HUDEP-2 (cell line): ENCODE measurements at regions not wholly inside any gene's neighbourhood (a gene's known extent, or its start where the extent isn't known, plus 50 kb on each side); places are given as distances from the start of the nearest gene placed in this dataset.

ENCODE experiments used
- DNase-seq, 76 experiments: peaks; one replicate each; lab custom pipeline; 2025; ENCODE audit not compliant: unreplicated experiment in 76 of 76; lab: John Stamatoyannopoulos, UW

GRCh38 chr6:26211963-26212362, 124.7 kb downstream of the HFE start:
- DNase-seq: peak in 5 of 76 experiments; percentile 34 to 56 (median 40)

GRCh38 chr6:26213334-26214075, 126.3 kb downstream of the HFE start:
- no peak for DNase-seq

DNA sequence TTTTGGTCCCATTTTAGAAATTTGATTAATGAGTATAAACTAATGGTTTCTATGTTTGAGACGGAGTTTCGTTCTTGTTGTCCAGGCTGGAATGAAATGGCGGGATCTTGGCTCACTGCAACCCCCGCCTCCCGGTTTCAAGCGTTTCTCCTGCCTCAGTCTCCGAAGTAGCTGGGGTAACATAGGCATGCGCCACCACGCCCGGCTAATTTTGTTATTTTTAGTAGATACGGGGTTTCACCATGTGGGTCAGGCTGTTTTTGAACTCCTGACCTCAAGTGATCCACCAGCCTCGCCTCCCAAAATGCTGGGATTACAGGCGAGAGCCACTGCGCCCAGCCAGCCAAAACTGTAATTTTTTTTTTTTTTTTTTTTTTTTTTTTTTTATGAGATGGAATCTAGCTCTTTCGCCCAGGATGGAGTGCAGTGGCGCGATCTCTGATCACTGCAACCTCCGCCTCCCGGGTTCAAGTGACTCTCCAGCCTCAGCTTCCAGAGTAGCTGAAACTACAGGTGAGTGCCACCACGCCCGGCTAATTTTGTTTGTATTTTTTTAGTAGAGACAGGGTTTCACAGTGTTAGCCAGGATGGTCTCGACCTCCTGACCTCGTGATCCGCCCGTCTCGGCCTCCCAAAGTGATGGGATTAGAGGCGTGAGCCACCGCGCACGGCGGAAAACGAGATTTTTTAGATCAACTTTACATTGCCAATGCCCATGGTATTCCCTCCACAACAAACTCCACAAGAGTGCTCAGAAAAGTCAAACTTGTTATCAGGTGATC, 127.8 kb downstream of the HFE start:
- peak in 7 of 76 experiments; percentile 41 to 79 (median 60) for DNase-seq

DNA sequence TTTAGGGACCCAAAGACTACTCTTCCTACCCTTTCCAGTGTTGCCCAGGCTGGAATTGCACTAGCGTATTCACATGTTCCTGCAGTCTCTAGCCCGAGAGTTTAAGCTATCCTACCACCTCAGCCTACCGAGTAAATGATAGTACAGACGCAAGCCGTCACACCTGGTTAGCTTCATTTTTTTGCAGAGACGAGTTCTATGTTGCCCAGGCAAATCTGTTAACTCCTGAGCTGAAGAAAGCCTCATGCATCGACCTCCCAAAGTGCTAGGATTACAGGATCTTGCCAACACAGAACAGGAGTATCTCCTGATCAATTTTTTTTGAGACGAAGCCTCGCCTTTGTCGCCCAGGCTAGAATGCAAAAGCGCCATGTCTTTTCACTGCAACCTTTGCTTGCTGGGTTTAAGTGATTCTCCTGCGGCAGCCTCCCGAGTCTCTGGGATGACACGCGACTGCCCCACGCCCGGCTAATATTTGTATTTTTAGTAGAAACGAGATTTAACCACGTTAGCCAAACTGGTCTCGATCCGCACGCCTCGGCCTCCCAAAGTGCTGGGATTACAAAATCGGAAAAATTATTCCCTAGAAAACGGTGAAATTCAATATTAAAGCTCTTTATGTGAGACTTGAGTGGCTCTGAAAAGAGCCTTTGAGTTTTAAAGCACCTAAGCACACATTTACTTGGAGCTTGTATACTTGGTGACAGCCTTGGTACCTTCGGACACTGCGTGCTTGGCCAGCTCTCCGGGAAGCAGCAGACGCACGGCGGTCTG, 128.5 kb downstream of the HFE start:
- peak in 49 of 76 experiments; percentile 44 to 86 (median 68) for DNase-seq

DNA sequence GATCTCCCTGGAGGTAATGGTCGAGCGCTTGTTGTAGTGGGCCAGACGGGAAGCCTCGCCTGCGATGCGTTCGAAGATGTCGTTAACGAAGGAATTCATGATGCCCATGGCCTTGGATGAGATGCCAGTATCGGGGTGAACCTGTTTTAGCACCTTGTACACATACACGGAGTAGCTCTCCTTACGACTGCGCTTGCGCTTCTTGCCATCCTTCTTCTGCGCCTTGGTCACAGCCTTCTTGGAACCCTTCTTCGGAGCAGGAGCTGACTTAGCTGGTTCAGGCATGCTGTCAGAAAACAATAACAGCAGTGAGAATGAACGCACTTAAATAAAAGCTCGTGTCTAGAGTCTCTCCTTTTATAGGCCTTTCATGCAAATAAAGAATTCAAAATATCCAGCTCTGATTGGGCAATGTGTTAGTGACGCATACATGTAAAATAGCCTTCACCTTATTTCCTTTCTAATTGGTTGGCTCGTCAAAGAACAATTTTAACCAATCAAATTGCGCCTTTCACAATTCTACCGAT, 129.2 kb downstream of the HFE start:
- peak in 71 of 76 experiments; percentile 82 to 100 (median 94) for DNase-seq

- DNase-seq: peak in 63 of 76 experiments; percentile 85 to 100 (median 96)
Observed at GRCh38 chr6:26216886-26217713, 129.9 kb downstream of the HFE start.

DNA sequence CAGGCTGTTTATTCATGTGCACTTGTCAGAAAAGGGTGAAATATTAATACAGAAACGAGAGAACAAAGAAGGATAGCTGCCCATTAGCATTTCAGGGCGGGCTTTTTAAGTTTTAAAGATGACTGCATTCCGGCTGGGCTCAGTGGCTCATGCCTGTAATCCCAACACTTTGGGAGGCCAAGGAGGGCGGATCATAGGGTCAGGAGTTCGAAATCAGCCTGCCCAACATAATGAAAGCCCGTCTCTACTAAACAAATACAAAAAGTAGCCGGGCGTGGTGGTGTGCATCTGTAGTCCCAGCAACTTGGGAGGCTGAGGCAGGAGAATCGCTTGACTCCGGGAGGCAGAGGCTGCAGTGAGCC, 130.5 kb downstream of the HFE start:
- DNase-seq: peak in 33 of 76 experiments; percentile 28 to 78 (median 50)

GRCh38 chr6:26218824-26219223, 131.6 kb downstream of the HFE start:
- peak in 9 of 76 experiments; percentile 30 to 62 (median 41) for DNase-seq

DNA sequence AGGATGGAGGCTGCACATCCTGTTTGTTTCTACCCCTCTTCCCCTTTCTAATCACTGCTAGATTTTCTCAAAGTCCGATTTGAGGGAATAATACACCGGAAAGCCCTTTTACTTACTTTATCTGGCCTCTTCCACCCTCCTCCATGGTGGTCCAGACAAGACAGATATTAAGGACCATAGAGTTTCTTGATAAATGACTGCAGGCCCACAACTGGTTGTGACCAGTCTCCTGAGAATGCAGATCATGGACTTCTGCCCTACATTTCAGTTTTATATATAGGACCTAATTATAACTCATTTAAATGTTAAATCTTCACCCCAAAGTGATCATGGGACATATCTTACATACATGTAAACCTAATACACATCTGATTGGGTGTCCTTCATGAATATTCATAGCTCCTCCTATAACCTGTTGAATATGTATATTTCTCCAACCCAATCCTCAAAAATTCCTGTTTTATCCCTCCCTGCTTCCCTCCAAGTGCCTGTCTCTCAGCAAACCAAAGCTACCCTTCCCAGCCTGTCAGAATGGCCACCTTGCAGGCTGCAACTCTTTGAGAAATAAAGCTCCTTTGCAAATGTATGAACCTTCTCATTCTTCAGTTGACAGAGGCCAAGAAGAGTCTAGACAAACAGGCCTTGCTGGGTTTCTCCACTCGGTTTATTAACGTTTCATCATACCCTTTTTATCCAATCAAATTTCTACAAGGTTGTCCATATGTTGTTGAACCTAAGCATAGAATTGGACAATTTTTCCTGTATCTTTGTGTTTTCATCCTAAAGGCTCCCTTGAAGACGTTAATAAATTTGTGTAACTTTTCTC, 133.1 kb downstream of the HFE start:
- DNase-seq: no peak

DNA sequence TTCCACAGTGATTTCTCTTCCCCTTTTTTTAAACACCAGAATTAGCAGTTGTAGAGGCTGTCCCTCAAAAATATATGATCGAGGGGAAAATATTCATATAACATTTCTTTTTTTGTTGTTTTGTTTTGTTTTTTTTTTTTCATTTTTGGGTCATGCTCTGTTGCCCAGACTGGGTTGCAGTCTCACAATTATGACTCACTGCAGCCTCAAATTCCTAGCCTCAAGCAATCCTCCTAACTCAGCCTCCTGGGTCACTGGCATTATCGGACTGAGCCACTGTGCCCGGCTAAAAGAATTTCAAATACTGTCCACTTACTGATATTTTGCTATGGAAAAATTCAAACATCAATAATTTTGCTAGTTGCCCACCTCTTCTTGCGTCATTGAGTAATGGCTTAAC, 134.0 kb downstream of the HFE start:
- DNase-seq: no peak

DNA sequence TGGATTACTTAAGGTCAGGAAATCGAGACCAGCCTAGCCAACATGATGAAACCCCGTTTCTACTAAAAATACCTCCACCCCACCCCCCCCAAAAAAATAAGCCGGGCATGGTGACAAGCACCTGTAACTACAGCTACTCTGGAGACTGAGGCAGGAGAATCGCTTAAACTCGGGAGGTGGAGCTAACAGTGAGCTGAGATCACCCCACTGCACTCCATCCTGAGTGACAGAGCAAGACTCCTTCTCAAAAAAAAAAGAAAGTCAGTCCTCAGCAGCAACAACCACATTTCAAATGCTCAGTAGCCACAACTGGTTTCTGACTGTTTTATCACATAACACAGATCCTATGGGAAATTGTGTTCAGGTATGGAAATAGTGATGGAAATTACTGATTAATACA, 135.3 kb downstream of the HFE start:
- DNase-seq: no peak

GRCh38 chr6:26223228-26223627, 136.0 kb downstream of the HFE start:
- DNase-seq: peak in 1 of 76 experiments; percentile 22

GRCh38 chr6:26223650-26224546, 136.7 kb downstream of the HFE start:
- DNase-seq: peak in 52 of 76 experiments; percentile 33 to 93 (median 74)

DNA sequence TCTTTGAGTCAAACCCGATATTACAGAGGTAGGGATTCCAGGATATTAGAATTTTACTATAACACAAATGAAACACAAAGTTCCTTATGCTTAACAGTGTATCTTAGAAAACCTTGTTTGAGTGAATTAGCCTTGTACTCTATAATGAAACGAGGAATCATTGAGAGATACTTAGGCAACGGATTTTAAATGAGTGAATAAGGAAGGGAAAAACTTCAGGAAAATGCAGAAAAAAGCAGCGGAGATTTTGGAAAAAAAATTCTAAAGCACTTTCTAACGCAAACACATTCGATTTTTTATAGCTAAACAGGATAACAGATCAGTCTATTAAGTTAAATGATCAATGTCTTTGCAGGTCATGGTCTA, 137.3 kb downstream of the HFE start:
- DNase-seq: no peak

GRCh38 chr6:26224940-26225847, 138.0 kb downstream of the HFE start:
- DNase-seq: no peak

DNA sequence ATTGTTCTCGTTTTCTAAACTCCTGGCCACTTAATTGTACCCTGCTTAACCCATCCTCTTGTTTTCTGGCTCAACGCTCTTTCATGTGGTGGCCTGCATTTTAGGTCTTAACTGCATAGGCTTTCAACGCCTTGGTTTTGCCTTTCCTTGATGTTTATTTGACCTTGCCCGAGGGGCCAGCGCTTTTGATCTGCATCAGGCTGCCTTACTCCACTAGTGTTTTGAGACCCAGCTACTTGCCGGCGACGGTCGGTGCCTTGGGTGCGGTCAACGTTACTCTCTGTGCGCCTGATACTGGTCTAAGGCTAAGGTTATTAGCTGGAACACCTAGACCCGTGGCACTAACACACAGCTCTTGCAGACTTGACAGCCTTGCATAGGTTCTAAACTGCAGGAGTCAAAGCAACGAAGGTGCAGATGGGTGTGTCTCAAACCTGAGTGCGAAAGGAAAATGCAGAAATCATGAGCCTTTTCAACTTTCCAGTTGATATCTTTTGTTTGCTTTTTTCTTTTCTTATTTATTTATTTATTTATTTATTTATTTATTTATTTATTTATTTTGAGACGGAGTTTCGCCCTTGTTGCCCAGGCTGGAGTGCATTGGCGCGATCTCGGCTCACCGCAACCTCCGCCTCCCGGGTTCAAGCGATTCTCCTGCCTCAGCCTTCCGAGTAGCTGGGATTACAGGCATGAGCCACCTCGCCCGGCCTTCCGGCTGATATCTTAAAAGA, 138.8 kb downstream of the HFE start:
- no peak for DNase-seq

DNA sequence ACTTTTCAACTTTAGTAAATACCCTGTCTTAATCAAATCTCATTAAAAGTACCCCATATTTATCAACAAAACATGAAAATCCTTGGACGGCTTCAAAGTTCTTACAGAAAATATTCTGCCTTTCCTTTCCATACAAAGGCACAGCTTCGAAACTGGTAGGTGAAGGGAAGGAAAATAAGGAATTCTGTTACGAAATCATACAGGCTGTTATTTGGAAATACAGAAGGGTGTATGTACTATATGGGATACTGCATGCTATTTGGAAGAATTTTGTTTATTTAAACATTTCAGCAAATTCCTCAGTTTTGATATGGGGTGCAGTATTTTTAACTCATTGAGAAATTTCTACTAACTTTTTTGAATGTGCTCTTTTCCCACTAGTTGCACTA, 138.4 kb upstream of the BTN3A2 start:
- no peak for DNase-seq
